ENCODE measurements at regions not wholly inside any gene's neighbourhood (a gene's known extent, or its start where the extent isn't known, plus 50 kb on each side); places are given as distances from the start of the nearest gene placed in this dataset.

- TF ChIP-seq ZNF197 (CRISPR knock-in tag; IDR thresholded peaks at IDR 0.05; ENCODE audit: low read depth), result no peak
- no peak for TF ChIP-seq MTA1 (IDR thresholded peaks at IDR 0.05; ENCODE audit: borderline replicate concordance)
- TF ChIP-seq RNF219 (CRISPR knock-in tag; IDR thresholded peaks at IDR 0.05), result no peak
- no peak for TF ChIP-seq POLR2AphosphoS5 (IDR thresholded peaks at IDR 0.05; ENCODE audit: control insufficient read depth, insufficient read depth, low read depth, low read length)
- no peak for TF ChIP-seq WHSC1 (IDR thresholded peaks at IDR 0.05; ENCODE audit: low read length)
- TF ChIP-seq CXXC5 (CRISPR knock-in tag; IDR thresholded peaks at IDR 0.05), result no peak
- TF ChIP-seq, protein P1, sequence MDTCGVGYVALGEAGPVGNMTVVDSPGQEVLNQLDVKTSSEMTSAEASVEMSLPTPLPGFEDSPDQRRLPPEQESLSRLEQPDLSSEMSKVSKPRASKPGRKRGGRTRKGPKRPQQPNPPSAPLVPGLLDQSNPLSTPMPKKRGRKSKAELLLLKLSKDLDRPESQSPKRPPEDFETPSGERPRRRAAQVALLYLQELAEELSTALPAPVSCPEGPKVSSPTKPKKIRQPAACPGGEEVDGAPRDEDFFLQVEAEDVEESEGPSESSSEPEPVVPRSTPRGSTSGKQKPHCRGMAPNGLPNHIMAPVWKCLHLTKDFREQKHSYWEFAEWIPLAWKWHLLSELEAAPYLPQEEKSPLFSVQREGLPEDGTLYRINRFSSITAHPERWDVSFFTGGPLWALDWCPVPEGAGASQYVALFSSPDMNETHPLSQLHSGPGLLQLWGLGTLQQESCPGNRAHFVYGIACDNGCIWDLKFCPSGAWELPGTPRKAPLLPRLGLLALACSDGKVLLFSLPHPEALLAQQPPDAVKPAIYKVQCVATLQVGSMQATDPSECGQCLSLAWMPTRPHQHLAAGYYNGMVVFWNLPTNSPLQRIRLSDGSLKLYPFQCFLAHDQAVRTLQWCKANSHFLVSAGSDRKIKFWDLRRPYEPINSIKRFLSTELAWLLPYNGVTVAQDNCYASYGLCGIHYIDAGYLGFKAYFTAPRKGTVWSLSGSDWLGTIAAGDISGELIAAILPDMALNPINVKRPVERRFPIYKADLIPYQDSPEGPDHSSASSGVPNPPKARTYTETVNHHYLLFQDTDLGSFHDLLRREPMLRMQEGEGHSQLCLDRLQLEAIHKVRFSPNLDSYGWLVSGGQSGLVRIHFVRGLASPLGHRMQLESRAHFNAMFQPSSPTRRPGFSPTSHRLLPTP (IDR thresholded peaks at IDR 0.05; ENCODE audit: borderline replicate concordance, extremely low read depth, insufficient read length), result no peak
- TF ChIP-seq MCM2 (IDR thresholded peaks at IDR 0.05; ENCODE audit: low read depth), result no peak
- no peak for TF ChIP-seq KDM2B (CRISPR knock-in tag; IDR thresholded peaks at IDR 0.05)
- no peak for TF ChIP-seq E2F8 (IDR thresholded peaks at IDR 0.05; ENCODE audit: low read depth, partially characterized antibody)
- no peak for TF ChIP-seq HDAC6 (IDR thresholded peaks at IDR 0.05; ENCODE audit: low read depth, low read length)
- TF ChIP-seq, protein P2, sequence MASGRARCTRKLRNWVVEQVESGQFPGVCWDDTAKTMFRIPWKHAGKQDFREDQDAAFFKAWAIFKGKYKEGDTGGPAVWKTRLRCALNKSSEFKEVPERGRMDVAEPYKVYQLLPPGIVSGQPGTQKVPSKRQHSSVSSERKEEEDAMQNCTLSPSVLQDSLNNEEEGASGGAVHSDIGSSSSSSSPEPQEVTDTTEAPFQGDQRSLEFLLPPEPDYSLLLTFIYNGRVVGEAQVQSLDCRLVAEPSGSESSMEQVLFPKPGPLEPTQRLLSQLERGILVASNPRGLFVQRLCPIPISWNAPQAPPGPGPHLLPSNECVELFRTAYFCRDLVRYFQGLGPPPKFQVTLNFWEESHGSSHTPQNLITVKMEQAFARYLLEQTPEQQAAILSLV (tag; IDR thresholded peaks at IDR 0.05), result no peak
Observed at GRCh38 chr6:141202626-141203025, 930.1 kb upstream of the GJE1 start (continued).

Data from K562 (cell line).